Muscle of arm (tissue), 1 donor: ENCODE measurements at regions not wholly inside any gene's neighbourhood (a gene's known extent, or its start where the extent isn't known, plus 50 kb on each side); places are given as distances from the start of the nearest gene placed in this dataset.
"Not testable (repeated sequence)": the region's sequence is repeated elsewhere in the genome, so short reads cannot be mapped to it uniquely, and the experiment has no call there.

Experiments used
- DNase-seq: peaks from one replicate; pipeline ENCODE4 v3.0.0-alpha.2; 2013

DNA sequence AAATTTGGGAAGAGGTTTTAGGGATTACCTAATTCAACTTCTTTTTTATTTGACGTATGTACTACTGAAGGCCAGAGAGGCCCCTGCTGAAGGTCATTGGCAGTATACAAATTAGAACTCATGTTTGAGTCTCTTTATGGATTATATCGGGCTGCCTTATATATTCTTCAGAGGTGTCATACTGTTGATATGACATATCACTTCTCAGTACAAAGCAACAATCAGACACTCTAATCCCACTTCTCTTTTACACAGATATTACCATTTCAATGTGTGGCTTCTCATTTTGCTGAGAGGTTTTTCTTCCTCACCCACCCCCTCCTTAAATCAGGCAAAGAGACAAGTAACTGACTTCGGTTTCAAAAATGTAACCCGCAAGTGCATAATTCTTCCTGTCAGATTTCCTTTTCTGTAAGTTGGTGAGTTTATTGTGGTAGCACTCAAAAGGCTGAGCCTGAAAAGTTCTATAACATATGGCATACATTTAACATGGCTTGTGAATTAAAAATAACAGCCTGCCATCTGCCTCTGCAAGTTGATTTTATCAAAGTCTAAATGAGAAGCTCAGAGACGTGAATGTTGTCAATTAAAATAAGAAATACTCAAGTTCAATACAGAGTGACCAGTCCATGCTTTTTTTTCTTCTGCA lies 163.6 kb upstream of the RORB start:
- DNase-seq = no peak

DNA sequence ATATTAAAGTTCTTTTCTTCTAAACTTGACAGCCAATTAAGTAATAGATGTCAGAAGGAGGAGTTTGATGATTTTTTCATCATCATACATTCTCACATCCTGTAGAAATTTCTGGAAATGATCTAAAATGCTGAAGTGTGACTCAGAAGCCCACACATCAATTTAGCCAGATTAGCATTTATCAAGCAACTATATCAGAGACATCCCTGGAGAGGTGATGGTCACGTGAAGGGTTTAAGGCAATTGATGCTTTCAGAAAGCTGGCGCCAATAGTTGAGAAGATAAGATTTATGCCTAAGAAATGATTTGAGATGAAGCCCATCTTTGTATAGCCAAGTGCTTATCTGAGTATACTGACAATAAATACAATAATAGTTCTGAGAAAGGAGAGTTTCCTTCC lies 162.9 kb upstream of the RORB start:
- DNase-seq = no peak

GRCh38 chr9:74336161-74336560 lies 161.0 kb upstream of the RORB start:
- DNase-seq = no peak

GRCh38 chr9:74348777-74349176 lies 148.4 kb upstream of the RORB start:
- DNase-seq = no peak

DNA sequence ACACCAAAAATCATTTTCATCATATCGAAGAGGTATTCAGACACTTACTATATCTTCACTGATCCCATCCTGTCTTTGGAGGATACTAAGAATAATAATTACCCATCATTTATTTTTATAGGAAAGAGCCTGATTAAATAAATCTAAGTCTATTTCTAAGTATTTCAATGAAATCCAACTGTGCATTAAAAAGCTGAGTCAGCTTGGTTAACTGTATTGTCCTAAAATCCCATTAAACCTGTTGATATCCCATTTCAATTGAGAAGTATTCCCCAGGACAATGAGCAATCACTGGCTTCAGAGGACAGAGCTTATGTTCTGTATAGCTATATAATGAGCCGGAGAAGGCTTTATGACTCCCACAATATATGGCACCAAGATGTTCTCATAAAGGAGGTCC lies 142.0 kb upstream of the RORB start:
- DNase-seq = no peak

- no peak for DNase-seq
Measured at GRCh38 chr9:74357577-74357976, 139.6 kb upstream of the RORB start.

- no peak for DNase-seq
Measured at GRCh38 chr9:74358959-74359358, 138.2 kb upstream of the RORB start.

GRCh38 chr9:74361508-74361907 lies 135.6 kb upstream of the RORB start:
- DNase-seq = no peak

DNA sequence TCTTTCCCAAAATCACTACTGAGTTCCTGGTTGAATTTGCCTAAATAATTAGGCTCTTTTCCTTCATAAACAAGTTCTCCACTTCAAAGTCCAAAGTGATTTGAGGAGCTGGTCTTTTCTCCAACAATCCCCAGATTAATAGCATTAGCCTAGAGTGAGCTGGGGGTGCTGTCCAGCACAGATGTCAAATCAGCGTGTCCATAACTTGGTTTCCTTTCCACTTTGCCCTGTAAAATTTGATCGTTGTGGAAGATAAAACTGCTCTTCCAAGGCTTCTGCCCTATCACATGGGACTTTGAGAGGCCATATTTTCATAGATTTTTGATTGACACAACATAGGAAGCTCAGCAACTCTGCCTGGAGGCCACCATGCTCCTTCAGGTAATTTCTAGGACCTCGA lies 134.7 kb upstream of the RORB start:
- DNase-seq = no peak

DNA sequence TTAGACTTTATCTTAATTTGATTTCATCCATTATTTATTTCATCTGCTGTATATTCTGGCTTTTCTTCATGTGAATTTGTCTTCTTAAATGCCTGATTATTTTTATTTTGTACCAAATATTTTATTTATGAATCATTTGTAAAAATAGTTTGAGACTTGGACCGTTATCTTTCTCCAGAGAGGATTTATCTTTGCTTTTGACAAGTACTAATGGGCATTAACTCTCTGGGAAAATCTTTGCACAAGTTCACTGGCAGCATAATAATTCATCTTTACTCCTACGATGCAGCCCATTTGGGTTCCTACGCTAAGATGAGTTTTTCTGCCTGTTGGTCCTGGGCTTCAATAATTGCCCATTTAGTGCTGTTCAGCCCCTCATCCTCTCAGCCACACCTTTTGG lies 131.0 kb upstream of the RORB start:
- no peak for DNase-seq

GRCh38 chr9:74369844-74370243 lies 127.3 kb upstream of the RORB start:
- no peak for DNase-seq

GRCh38 chr9:74373348-74373747 lies 123.8 kb upstream of the RORB start:
- DNase-seq = no peak

GRCh38 chr9:74379718-74380117 lies 117.4 kb upstream of the RORB start:
- DNase-seq = no peak

DNA sequence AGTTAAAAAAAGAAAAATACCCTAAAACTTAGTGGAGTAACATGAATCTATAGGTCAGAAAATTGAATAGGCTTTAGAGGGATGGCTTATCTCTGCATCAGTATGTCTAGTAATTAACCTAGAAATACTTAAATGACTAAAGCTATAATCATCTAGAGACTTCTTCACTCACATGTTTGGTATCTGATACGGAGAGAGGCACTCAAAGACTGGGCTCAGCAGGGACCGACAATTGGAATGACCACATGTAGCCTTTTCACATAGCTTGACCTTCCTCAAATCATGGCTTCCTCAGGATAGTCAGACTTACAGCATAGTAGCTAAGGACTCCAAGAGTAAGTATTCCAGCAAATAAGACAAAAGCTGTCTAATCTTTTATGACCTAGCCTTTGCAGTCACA lies 105.3 kb upstream of the RORB start:
- DNase-seq = no peak

DNA sequence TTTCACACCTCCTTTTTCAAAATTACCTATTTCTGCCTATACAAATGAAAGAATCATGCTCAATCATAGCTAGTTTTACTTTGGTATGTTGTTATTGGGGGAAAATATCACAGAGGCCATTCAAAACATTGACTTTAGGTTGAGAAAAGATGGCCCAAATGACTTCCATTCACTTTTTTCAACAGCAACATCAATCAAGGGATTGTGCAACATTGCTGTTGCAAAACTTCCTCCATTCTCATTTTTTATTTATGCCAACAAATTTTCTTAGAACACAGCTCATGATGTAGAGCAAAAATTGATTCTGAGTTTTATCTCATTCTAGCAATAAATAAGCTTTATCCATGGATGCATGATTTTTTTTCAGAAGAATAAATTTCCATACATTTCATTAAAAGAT lies 93.6 kb upstream of the RORB start:
- DNase-seq = no peak

GRCh38 chr9:74404620-74405019 lies 92.5 kb upstream of the RORB start:
- no peak for DNase-seq

DNA sequence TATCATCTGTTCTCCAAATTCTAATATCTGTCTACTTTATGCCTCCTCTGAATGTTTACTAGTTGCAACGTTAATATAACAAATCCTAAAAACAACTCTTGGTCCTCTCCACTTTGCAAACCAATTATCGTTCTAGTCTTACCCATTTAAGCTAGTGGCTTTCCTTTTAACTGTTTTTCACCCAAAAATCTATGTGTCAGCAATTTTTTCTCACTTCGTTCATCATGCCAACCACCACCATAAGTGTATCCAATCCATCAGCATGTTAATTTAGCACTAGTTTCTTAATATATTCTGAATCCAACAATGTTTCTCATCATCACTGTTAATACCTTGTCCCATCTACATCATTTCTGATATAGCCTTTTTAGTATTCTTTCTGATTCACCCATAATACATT lies 90.0 kb upstream of the RORB start:
- no peak for DNase-seq

DNA sequence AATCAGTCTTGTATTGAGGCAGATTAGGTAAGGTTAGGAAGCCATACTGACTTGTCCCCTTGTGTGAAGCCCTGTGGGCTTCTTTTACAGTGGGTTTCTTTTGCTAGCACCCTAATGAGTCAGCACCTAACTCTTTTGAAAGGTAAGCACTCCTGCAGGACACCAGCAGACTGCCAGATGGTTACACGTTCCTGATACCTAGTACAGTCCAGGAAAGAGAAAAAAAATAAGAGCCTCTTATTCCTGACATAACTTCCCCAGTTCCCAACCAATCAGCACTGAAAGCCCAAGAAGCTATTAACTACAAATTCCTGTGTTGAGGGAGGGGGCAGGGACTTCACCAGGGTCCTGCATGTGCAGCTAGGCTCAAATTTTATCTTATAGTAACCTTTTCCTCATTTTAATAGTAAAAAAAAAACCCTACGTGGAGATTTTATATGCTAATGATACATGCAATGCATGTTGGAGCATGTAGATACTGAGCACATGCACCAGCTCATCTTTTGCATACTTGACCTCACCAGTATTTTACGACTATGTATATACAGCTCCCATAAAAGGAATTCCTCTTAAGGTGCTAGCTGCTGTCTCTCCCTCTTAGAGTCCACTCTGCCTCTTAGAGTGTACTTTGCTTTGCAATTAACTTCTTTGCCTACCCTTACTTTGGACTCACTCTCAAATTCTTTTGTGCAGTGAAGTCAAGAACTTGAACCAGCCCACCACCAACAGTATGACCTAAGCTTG lies 84.7 kb upstream of the RORB start:
- DNase-seq = no peak

DNA sequence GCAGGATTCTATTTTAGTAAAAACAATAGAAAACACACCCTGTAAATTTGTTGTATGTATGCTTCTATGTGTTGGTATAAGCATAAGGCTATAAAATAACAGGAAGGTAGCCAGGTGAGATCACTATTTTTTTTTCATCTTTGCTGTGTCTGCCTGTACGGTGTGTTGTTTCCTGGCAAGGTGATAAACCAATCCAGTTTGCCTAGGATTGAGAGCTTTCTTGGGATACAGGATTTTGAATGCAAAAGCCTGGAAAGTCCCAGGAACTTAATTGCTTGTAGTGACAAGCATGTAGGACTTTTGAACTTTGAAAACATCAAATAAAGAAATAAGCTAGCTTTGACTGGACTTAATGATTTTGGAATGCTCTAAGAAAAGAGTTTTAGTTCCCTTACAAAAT lies 83.3 kb upstream of the RORB start:
- DNase-seq = no peak

DNA sequence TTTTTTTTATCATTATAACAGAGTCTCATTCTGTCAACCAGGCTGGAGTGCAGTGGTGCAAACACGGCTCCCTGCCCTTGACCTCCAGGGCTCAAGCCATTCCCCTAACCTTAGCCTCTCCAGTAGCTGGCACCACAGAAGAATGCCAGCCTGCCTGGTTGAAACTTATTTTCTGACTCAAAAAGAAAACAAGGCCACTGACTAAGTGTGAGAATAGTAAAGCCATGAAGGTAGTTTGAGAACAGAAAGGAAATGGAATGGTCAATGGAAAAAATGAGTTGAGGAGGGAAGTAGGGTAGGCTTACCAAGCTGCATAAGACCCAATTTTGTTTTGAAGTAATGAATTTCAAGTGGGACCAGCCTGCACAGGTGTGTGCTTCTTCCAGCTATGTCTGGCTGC lies 82.8 kb upstream of the RORB start:
- no peak for DNase-seq

- DNase-seq = no peak
Measured at GRCh38 chr9:74415995-74416394, 81.1 kb upstream of the RORB start.

DNA sequence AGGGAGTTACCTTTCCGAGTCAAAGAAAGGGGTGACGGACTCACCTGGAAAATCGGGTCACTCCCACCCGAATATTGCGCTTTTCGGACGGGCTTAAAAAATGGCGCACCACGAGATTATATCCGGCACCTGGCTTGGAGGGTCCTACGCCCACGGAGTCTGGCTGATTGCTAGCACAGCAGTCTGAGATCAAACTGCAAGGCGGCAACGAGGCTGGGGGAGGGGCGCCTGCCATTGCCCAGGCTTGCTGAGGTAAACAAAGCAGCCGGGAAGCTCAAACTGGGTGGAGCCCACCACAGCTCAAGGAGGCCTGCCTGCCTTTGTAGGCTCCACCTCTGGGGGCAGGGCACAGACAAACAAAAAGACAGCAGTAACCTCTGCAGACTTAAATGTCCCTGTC lies 72.6 kb upstream of the RORB start:
- not testable (repeated sequence) for DNase-seq

DNA sequence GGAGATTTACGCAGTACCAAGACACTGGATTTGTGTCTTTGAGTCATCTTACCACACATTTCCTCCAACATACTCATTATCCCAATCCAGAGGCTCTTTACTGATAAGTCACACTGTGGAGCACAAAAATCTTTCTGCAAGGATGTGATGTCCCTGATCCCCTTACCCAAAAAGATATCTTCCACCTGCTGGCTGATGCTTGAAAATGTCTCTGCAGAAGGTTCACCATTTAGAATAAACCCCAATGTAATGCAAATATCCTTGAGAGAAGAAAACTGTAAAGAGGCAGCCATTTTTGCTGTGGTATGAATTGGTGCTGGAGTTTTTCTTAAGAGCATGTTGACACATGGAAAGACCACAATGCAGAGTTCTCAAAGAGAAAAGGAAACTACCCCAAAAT lies 65.7 kb upstream of the RORB start:
- no peak for DNase-seq
